NB4 (cell line): ENCODE measurements at regions not wholly inside any gene's neighbourhood (a gene's known extent, or its start where the extent isn't known, plus 50 kb on each side); places are given as distances from the start of the nearest gene placed in this dataset.

ENCODE experiments used
- CTCF ChIP-seq: IDR thresholded peaks from one replicate; pipeline ENCODE4 v1.5.1; 2012; ENCODE audit warnings: low read depth, low read length
- MAX ChIP-seq: IDR thresholded peaks from 2 replicates; pipeline ENCODE4 v1.6.1; 2011; ENCODE audit warnings: low read depth, low read length
- MYC ChIP-seq: IDR thresholded peaks from 2 replicates; pipeline ENCODE4 v1.6.1; 2011; ENCODE audit warnings: low read depth, low read length
- POLR2A ChIP-seq: IDR thresholded peaks from 2 replicates; pipeline ENCODE4 v1.6.1; 2011; ENCODE audit warnings: mild to moderate bottlenecking; ENCODE audit not compliant: insufficient read length; ENCODE audit errors: extremely low read depth

GRCh38 chr5:86806206-86806605, 188.5 kb downstream of the COX7C start:
- TF ChIP-seq CTCF (no peak), POLR2A (no peak), MAX (no peak), MYC (no peak)
